ENCODE measurements at regions not wholly inside any gene's neighbourhood (a gene's known extent, or its start where the extent isn't known, plus 50 kb on each side); places are given as distances from the start of the nearest gene placed in this dataset.

- no peak overlapping the region for H3K23ac ChIP-seq (ENCODE audit: insufficient read length, low read depth, low read length)
- H3K56ac ChIP-seq (ENCODE audit: insufficient read length, low read depth, low read length) = no peak overlapping the region
- H2BK15ac ChIP-seq (ENCODE audit: low read depth, low read length) = no peak overlapping the region
- H3K9ac ChIP-seq (ENCODE audit: extremely low read depth, insufficient read length, low read length) = no peak overlapping the region
- no peak overlapping the region for H3K4ac ChIP-seq (ENCODE audit: low read depth, low read length)
- no peak overlapping the region for H3K27ac ChIP-seq (ENCODE audit: insufficient read length, low read depth, low read length)
- H3K9me3 ChIP-seq (ENCODE audit: control insufficient read depth, low read depth, low read length) = no peaks in the 10 kb centered on the region
- no peak overlapping the region for H4K91ac ChIP-seq (ENCODE audit: insufficient read length, low read depth, low read length)
- H2BK5ac ChIP-seq (ENCODE audit: insufficient read length, low read length) = no peak overlapping the region
- Mint-ChIP-seq H3K4me3 (peak overlapping the region in 1 of 2 experiments; percentile 46; a peak in 3 of 5 replicates), H3K9me3 (peaks cover 0 to 6% of the 10 kb centered on the region in 2 experiments; a peak in 3 of 5 replicates), H3K27me3 (ENCODE audit: low read depth) (no peaks in the 10 kb centered on the region; the same call in 1 of the 2 replicates), H3K27ac (peak overlapping the region in 2 of 3 experiments; percentile 83 to 91; a peak in 3 of 7 replicates), H3K4me1 (peaks cover 22 to 43% of the 10 kb centered on the region in 2 experiments), H3K36me3 (ENCODE audit: insufficient read depth in 1 of 3, low read depth in 3 of 3) (no peaks in the 10 kb centered on the region; a peak in 1 of 7 replicates)
- H2BK120ac ChIP-seq (ENCODE audit: low read depth, low read length, poor library complexity, severe bottlenecking) = no peak overlapping the region
- no peaks in the 10 kb centered on the region for H3K79me2 ChIP-seq (ENCODE audit: insufficient read depth, low read length)
- H4K8ac ChIP-seq (replicated peaks; ENCODE audit: insufficient read length, low read depth, low read length) = no peak overlapping the region
- no peak overlapping the region for H3K14ac ChIP-seq (ENCODE audit: insufficient read depth, low read length)
- no peak for DNase-seq
- H3K4me1 ChIP-seq (ENCODE audit: insufficient read depth, low read length) = peaks cover 7% of the 10 kb centered on the region; the same call in 1 of the 2 replicates
- no peaks in the 10 kb centered on the region for H4K20me1 ChIP-seq (ENCODE audit: control insufficient read depth, insufficient read depth, insufficient read length)
- H2BK12ac ChIP-seq (ENCODE audit: insufficient read length, low read depth, low read length) = no peak overlapping the region
- H3K18ac ChIP-seq (ENCODE audit: insufficient read length, low read depth, low read length) = no peak overlapping the region
- H2AFZ ChIP-seq (ENCODE audit: low read length) = no peak overlapping the region
- no peak overlapping the region for H3T11ph ChIP-seq (ENCODE audit: low read length)
- H4K5ac ChIP-seq (ENCODE audit: insufficient read length, low read depth, low read length) = no peak overlapping the region
- no peak for TF ChIP-seq CTCF (conservative IDR thresholded peaks at IDR 0.05)
- no peak overlapping the region for H2BK20ac ChIP-seq (ENCODE audit: low read depth, low read length, poor library complexity, severe bottlenecking)
- no peaks in the 10 kb centered on the region for H3K27me3 ChIP-seq (ENCODE audit: insufficient read depth, low read length)
- no peak overlapping the region for H3K4me2 ChIP-seq (ENCODE audit: insufficient read depth, insufficient read length, low read length)
- H3K23me2 ChIP-seq (ENCODE audit: insufficient read length, low read depth, low read length, poor library complexity, severe bottlenecking) = no peaks in the 10 kb centered on the region
- no peak overlapping the region for H2AK5ac ChIP-seq (ENCODE audit: insufficient read length, low read length)
- WGBS (ENCODE audit: extremely low coverage, insufficient read length, low lambda C conversion rate) = no CpG with 5 or more reads among the region's 9 CpGs
- H3K79me1 ChIP-seq (ENCODE audit: insufficient read depth, low read depth, low read length, poor library complexity, severe bottlenecking) = no peaks in the 10 kb centered on the region
Measured at GRCh38 chr4:174041555-174042105, 241.8 kb downstream of the FBXO8 start.
